ENCODE measurements at regions not wholly inside any gene's neighbourhood (a gene's known extent, or its start where the extent isn't known, plus 50 kb on each side); places are given as distances from the start of the nearest gene placed in this dataset.
"Not testable (repeated sequence)": the region's sequence is repeated elsewhere in the genome, so short reads cannot be mapped to it uniquely, and the experiment has no call there.

DNA sequence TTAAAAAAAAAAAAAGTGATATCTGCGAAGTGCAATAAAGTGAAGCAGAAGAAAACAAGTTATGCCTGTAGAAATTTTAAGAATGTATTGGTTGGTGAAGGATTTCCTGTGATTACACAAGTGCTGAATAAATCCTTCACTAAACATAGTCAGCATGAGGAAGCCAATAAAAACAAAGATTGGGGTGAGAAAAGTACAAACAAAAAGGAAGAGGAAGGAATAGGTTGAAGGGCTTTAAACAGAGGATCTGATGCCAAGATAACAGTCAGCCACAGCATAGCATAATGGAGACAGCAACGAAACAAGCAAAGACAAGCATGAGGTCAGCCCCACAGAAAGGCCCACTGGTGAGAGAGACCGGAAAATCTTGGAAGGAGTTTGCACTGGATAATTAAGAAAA lies 372.2 kb downstream of the ADAM29 start:
- no peak for DNase-seq

GRCh38 chr4:175297965-175298565 lies 379.9 kb downstream of the ADAM29 start:
- DNase-seq: no peak

DNA sequence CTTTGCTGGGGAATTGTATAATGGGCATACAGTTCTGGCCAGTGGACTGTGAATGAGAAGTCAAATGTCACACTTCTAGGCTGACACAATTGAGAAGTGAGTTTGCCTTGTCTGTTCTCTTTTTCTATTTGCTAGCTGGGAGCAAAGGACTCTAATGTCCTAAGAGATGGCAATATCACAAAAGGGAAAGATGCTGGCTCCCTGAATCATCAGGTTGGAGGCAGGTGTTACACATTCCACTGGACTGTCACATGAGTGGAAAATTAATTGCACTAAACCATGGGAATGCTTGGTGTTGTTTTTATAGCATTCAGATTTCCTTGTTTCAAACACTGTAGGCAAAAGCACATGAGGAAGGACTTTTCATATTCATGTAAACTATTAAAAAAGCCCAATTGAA lies 388.3 kb downstream of the ADAM29 start:
- no peak for DNase-seq

- DNase-seq: no peak
These were observed 389.2 kb downstream of the ADAM29 start for GRCh38 chr4:175307326-175307725.

DNA sequence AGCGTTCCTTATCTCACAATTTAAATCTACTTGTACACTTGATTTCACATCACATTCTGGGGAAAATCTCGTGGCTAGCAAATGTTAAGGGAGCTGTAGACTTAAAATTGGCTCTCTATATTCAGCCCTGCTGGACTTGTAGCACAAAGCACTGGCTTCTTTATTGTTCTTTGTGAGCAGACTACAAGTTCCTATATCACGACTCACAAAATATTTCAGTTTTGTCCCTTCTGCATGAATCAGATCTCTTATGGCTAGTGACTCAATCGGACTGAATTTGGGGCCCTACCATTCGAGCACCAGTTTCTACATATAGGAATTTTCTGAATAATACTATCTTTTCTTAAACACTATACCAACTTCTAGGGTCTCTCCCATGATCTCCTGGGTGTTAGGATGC lies 390.1 kb downstream of the ADAM29 start:
- no peak for DNase-seq

GRCh38 chr4:175309041-175309440 lies 390.9 kb downstream of the ADAM29 start:
- no peak for DNase-seq

- DNase-seq: peak; percentile 50
These were observed 407.1 kb downstream of the ADAM29 start for GRCh38 chr4:175325230-175325629.

DNA sequence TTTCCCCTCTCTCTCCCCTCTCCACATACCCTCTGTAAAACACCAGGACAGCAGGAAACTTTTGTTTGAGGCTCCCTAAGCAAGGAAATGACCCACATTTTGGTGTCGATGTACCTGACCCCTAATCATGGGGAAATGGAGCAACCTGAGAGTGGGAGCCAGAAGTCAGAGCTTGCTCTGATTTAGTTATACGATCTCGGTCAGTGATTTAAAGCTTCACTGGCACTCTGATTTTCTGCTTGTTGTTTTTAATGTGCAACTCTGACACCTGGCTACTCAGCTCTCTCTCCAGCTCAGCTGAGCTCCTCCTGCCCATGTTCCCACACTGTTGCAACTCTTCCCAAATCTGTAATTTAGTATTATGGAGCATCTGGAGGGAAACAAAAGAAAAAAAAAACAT lies 408.6 kb downstream of the ADAM29 start:
- no peak for DNase-seq

- DNase-seq: no peak
These were observed 412.1 kb downstream of the ADAM29 start for GRCh38 chr4:175330236-175330635.

GRCh38 chr4:175330652-175331051 lies 412.5 kb downstream of the ADAM29 start:
- DNase-seq: no peak

- no peak for DNase-seq
These were observed 417.2 kb downstream of the ADAM29 start for GRCh38 chr4:175335331-175335730.

DNA sequence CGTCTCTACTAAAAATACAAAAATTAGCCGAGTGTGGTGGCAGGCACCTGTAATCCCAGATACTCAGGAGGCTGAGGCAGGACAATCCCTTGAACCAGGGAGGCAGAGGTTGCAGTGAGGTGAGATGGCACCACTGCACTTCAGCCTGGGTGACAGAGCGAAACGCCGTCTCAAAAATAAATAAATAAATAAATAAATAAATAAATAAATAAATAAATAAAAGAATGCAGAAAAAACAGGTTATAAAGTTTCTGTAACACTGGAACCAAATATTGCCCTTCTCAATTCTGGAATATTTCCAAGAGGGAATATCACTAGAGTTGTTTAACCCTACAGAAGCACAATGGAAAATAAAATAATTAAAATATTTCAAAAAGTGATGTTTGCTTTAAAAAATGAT lies 418.4 kb downstream of the ADAM29 start:
- not testable (repeated sequence) for DNase-seq

DNA sequence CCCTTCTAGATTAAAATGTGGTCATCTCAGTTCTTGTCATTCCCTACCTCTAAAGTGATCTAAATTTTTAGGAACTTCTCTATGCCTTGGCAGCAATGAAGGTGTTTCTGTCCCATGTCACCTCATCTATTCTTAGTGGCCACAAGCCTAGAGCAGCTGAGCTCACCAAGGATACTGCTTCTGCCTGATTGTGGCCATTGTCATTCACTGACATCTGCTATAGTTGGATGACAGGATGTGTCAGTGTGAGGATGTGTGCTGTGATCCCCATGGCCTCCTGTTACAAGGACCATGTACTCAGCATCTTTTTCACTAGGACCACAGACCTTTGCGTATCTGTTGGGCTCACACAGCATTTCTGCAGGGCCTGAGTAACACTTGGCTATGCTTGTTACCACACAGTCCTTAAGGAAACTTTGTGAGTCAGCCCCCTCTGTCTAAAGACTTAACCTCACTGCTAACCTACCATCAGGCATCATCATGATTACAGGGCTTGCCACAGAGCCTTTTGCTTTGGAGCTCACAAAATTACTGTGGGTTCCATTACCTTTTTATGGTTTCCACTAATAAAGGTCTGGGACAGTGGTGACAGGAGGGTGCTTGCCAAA lies 421.0 kb downstream of the ADAM29 start:
- no peak for DNase-seq

DNA sequence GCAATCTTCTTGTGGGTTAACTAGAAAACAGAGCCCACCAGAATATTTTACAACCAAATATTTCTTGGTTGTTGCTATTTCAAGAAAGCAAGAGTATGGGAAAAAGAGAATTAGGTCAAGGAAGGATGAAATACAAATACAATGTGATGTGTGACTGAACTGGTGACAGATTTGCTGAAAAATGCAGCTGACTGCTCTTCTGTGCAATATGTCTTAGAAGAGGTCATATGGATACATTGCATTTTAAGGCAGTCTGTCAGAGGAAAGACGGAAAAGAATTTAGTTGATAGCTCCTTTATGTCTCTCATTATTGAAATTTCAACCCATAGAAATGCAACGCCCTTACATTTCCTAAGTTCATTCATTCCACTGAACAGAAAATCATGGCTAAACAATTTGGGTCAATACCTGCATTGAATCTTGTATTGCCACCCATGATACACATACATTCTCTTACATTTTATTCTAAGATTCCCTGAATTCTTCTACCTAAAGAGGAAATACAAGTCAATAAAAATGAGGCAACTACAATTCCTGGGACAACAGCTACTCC lies 423.1 kb downstream of the ADAM29 start:
- DNase-seq: no peak

DNA sequence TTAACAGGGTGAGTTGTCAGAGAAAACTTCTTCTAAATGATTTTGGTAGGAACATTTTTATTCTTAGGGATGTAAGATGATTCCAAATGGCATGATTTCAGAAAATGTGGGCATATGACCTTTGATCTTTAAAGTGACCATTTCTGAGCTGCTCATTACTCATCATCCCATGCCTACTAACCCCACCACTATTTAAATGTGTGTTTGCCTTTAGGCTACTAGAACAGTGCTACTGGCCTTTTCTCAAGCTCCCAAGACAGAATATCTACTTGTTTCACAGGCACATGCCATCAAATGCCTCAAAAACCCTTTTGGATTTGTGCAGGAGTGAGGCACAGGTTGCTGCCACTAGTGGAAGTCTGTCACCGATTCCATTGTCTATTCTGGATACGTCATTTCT lies 428.2 kb downstream of the ADAM29 start:
- no peak for DNase-seq

DNA sequence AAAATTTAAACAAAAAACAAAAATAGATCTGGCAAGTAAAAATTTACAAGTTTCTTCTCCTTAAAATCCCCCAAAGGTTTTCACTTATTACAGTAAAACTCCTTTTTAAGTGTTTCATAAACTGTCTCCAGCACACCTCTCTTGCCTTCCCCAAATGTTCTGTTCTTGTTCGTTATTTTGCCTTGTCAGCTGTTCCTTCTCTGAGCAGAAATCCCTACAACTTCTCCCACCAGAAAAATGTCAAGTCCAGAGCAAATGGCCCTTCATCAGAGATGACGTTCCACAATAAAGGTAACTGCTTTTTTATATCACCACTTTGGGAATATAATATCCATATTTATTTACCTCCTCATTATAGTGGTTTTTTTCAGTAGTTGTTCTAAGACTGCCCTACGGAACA lies 432.1 kb downstream of the ADAM29 start:
- no peak for DNase-seq

GRCh38 chr4:175351473-175351872 lies 433.3 kb downstream of the ADAM29 start:
- DNase-seq: no peak

DNA sequence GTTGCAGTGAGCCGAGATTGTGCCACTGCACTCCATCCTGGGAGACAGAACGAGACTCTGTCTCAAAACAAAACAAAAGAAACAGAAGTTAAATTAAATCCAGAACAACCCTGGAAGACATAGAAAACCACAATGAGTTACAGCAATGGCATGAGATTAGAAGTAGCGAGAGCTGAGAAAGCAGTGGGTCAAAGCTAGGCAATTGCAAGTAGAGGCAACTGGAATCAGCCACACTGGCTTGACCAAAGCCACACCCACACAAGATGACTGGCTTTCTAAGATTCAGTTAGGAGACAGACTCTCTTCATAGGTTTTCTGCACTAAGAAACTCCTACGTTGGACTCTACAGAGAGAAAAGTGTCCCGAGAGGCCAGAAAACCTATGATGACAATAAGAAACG lies 443.0 kb downstream of the GPM6A start:
- no peak for DNase-seq

DNA sequence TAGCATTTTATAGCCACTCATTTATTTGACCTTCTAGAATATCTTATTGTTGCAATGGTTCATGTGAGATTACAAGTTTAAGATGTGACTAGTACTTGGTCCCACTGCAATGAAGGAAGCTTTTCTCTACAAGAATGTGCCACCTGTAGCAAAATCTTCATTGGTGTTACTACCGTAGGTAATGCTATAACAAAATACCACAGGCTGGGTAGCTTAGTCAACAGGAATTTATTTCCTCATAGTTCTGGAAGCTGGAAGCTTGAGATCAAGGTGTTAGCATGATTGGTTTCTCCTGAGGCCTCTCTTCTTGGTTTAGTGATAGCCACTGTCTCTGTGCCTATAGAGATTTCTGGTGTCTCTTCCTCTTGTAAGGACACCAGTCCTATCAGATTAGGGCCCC lies 441.0 kb downstream of the GPM6A start:
- no peak for DNase-seq

DNA sequence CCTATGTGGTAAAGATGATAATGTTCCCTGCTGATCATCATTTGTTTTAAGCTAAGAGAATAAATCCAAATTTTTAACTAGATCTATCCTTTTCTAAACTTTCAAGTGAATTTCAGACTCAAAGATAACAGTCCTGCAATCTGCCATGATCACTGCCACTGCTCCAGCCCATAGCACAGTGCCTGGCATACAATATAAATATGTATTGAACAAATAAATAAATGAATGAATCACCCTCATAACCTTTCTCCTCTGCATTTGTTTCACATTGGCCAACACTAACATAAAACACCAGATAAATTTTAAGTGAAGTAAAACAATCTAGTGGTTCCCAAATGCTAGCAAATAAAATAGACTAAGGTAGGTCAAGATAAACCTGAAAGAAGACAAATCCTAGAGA lies 439.0 kb downstream of the GPM6A start:
- no peak for DNase-seq

- DNase-seq: no peak
These were observed 437.6 kb downstream of the GPM6A start for GRCh38 chr4:175374459-175374858.

DNA sequence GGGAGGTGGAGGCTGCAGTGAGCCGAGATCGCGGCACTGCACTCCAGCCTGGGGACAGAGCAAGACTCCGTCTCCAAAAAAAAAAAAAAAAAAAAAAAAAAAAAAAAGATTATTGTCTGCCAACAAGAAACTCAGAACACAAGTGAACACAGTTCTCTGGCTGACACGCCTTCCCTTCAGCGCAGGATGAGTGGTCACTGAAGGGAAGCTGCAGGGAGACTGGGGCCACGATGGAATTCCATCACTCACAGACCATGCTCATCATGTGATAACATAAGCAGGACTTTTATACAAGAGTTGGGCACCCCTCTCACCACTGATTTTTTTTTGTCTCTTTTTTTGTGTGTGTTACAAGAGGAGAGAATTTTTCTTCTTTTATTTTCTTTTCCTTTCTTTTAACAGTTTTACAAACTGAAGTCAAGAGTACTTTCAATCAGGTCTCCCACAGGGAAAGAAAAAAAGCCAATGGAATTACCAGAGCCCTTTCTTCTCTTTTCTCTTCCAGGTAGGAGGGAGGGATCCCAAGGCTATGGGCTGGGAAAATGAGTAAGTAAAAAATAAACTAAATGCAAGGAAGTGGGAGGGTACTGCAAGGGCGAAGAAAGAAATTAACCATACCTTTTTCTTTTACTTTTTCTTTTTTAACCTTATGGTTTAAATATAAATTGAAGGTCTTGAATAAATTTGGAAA lies 435.6 kb downstream of the GPM6A start:
- DNase-seq: no peak

DNA sequence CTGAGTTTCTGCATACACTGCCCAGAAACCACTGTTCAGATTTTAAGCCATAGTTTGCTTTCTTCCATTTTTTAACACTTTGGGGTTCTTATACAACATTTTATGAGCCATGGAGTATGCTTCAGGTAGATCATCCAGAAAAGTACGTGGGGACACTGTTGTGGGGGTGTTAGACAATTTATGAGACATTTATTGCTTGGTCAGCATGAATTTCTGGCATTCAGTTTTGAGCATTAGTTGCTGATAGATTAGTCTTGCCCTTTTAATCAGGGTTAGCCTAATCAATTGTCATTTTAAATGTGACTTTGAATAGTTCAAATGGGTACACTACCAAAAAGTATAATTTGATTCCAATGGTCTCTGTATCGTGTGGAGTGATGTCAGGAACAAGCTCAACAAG lies 434.9 kb downstream of the GPM6A start:
- no peak for DNase-seq

DNA sequence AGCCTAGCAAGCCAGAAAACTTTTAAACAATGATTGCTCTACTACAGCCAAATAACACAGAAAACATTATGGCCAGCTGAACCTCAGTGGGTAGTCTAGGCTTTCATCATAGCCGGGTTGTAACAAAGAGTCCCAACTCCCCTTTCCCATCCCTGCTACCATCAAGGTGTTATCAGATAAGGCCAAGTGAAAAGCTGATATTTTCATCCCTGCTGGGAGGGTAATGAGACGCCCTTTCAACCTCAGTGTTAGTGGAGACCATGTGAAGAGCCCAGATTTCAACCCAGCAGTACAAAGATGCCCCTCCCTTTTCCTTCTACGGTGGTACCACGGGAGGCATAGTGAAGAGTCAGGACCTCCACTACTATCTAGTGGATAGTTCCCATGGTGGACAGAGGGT lies 433.7 kb downstream of the GPM6A start:
- DNase-seq: no peak

Data from right forelimb (tissue), 1 donor.